ENCODE measurements at regions not wholly inside any gene's neighbourhood (a gene's known extent, or its start where the extent isn't known, plus 50 kb on each side); places are given as distances from the start of the nearest gene placed in this dataset.

DNA sequence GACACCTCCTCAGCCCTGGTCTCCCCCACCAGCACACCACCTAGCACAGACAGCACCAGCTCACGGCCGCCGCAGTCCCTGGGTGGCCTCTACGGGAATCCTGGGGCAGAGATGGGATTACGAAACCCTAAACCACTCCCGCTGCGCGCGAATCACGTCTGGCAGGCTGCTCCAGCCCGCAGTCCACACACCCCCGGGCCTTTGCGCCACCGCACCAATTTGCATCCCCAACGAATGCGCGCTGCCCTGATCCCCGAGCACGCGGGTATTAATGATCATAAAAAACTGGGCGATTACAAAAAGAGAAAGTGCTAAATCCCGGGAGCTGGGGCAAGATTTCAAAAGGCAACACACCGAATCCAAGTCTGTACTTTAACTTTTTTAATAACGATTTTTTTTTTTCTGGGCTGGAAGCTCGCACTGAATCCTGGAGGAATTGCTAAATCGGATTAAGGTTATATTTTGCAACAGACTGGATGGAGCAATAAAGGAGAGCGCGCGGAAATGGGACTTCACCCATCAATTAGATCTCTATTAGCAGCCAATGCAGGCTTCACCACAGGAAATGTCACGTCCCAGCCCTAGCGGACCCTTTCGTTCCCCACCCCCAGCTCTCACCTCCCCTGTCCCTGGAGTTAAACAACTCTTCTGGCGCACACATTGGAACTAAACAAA is 69.8 kb upstream of the TMEM33 start:
- Histone ChIP-seq H3K36me3 (replicated peaks; ENCODE audit: insufficient read depth, low read length) (no peaks in the 10 kb centered on the region), H4K20me1 (ENCODE audit: insufficient read depth, low read length) (no peaks in the 10 kb centered on the region), H3K9me3 (replicated peaks; ENCODE audit: insufficient read depth, low read length) (no peaks in the 10 kb centered on the region), H3K27me3 (replicated peaks; ENCODE audit: insufficient read depth, low read length) (no peaks in the 10 kb centered on the region), H3K9me2 (replicated peaks; ENCODE audit: insufficient read depth, low read length) (no peaks in the 10 kb centered on the region), H3F3A (ENCODE audit: insufficient read depth, low read length) (no peaks in the 10 kb centered on the region), H3K4me2 (ENCODE audit: low read depth, low read length) (no peak overlapping the region), H3K9ac (ENCODE audit: low read length) (no peak overlapping the region), H3K4me1 (ENCODE audit: low read length) (no peaks in the 10 kb centered on the region), H3K27ac (ENCODE audit: low read length) (no peak overlapping the region), H2AFZ (ENCODE audit: low read length) (no peak overlapping the region), H3K4me3 (ENCODE audit: low read length) (no peak overlapping the region), H3K79me2 (ENCODE audit: low read length) (no peaks in the 10 kb centered on the region)
- DNase-seq, result no peak
- TF ChIP-seq EZH2 (optimal IDR thresholded peaks at IDR 0.05; ENCODE audit: low read depth, low read length), result no peak
- TF ChIP-seq EZH2phosphoT487 (IDR thresholded peaks at IDR 0.05; ENCODE audit: low read length), result no peak
- TF ChIP-seq, protein P1, sequence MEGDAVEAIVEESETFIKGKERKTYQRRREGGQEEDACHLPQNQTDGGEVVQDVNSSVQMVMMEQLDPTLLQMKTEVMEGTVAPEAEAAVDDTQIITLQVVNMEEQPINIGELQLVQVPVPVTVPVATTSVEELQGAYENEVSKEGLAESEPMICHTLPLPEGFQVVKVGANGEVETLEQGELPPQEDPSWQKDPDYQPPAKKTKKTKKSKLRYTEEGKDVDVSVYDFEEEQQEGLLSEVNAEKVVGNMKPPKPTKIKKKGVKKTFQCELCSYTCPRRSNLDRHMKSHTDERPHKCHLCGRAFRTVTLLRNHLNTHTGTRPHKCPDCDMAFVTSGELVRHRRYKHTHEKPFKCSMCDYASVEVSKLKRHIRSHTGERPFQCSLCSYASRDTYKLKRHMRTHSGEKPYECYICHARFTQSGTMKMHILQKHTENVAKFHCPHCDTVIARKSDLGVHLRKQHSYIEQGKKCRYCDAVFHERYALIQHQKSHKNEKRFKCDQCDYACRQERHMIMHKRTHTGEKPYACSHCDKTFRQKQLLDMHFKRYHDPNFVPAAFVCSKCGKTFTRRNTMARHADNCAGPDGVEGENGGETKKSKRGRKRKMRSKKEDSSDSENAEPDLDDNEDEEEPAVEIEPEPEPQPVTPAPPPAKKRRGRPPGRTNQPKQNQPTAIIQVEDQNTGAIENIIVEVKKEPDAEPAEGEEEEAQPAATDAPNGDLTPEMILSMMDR (IDR thresholded peaks at IDR 0.05; ENCODE audit: low read length), result no peak

DNA sequence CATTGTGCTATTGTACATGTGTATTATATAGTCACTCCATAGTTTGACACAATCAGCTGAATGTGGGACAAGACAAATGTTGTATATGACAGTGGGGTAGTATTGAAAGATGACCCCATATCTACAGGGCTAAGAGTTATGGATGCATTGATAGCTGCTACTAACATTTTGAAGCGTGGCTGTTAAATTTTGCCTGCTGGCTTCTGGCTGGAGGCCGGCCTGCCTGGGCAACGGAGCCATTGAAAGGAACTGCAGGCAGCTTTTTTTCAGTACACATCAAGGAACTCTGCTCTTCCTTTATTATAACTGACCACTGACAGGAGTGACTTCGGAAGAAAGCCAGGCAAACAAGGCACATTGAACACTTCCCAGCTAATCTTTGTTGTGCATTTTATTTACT is 76.1 kb upstream of the TMEM33 start:
- no peak overlapping the region for H3K9ac ChIP-seq (ENCODE audit: low read length)
- no peaks in the 10 kb centered on the region for H3K9me3 ChIP-seq (replicated peaks; ENCODE audit: insufficient read depth, low read length)
- no peak for DNase-seq
- H3F3A ChIP-seq (ENCODE audit: insufficient read depth, low read length), result no peaks in the 10 kb centered on the region
- no peaks in the 10 kb centered on the region for H4K20me1 ChIP-seq (ENCODE audit: insufficient read depth, low read length)
- no peaks in the 10 kb centered on the region for H3K27me3 ChIP-seq (replicated peaks; ENCODE audit: insufficient read depth, low read length)
- no peak overlapping the region for H3K4me3 ChIP-seq (ENCODE audit: low read length)
- no peak for TF ChIP-seq EZH2 (optimal IDR thresholded peaks at IDR 0.05; ENCODE audit: low read depth, low read length)
- TF ChIP-seq EZH2phosphoT487 (IDR thresholded peaks at IDR 0.05; ENCODE audit: low read length), result no peak
- TF ChIP-seq, protein P1 (IDR thresholded peaks at IDR 0.05; ENCODE audit: low read length), result no peak
- H2AFZ ChIP-seq (ENCODE audit: low read length), result no peak overlapping the region
- H3K36me3 ChIP-seq (replicated peaks; ENCODE audit: insufficient read depth, low read length), result no peaks in the 10 kb centered on the region
- H3K79me2 ChIP-seq (ENCODE audit: low read length), result no peaks in the 10 kb centered on the region
- H3K9me2 ChIP-seq (replicated peaks; ENCODE audit: insufficient read depth, low read length), result no peaks in the 10 kb centered on the region
- no peaks in the 10 kb centered on the region for H3K4me1 ChIP-seq (ENCODE audit: low read length)
- no peak overlapping the region for H3K4me2 ChIP-seq (ENCODE audit: low read depth, low read length)
- no peak overlapping the region for H3K27ac ChIP-seq (ENCODE audit: low read length)

DNA sequence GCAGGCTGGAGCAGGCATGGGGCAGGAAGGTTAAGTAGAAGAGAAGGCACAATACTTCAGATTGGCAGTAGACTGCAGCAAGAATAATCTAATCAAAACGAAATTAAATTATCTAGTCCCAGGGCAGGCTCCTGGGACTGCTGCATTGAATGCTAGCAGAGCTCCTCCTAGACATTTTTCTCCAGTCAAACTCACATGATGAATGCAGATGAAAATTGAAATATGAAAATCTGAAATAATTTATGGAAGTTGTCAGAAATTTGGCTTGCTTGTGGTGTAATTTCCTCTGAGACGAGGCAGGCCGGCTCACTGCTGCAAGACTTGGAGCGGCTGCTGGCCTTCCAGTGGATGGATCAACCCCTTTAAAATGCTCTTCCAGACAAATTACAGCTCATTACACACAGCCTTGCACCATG is 78.0 kb upstream of the TMEM33 start:
- no peaks in the 10 kb centered on the region for H3K36me3 ChIP-seq (replicated peaks; ENCODE audit: insufficient read depth, low read length)
- H3K4me1 ChIP-seq (ENCODE audit: low read length), result no peaks in the 10 kb centered on the region
- no peak overlapping the region for H3K27ac ChIP-seq (ENCODE audit: low read length)
- TF ChIP-seq EZH2 (optimal IDR thresholded peaks at IDR 0.05; ENCODE audit: low read depth, low read length) (no peak), EZH2phosphoT487 (IDR thresholded peaks at IDR 0.05; ENCODE audit: low read length) (no peak)
- TF ChIP-seq, protein P1 (IDR thresholded peaks at IDR 0.05; ENCODE audit: low read length), result no peak
- no peaks in the 10 kb centered on the region for H3K9me3 ChIP-seq (replicated peaks; ENCODE audit: insufficient read depth, low read length)
- H3K9me2 ChIP-seq (replicated peaks; ENCODE audit: insufficient read depth, low read length), result no peaks in the 10 kb centered on the region
- H3K27me3 ChIP-seq (replicated peaks; ENCODE audit: insufficient read depth, low read length), result no peaks in the 10 kb centered on the region
- H3K4me3 ChIP-seq (ENCODE audit: low read length), result no peak overlapping the region
- no peaks in the 10 kb centered on the region for H4K20me1 ChIP-seq (ENCODE audit: insufficient read depth, low read length)
- no peak overlapping the region for H3K4me2 ChIP-seq (ENCODE audit: low read depth, low read length)
- no peak overlapping the region for H2AFZ ChIP-seq (ENCODE audit: low read length)
- no peak for DNase-seq
- H3K79me2 ChIP-seq (ENCODE audit: low read length), result no peaks in the 10 kb centered on the region
- H3F3A ChIP-seq (ENCODE audit: insufficient read depth, low read length), result no peaks in the 10 kb centered on the region
- H3K9ac ChIP-seq (ENCODE audit: low read length), result no peak overlapping the region
